Neuronal stem cell (in vitro differentiated cells): ENCODE measurements at regions not wholly inside any gene's neighbourhood (a gene's known extent, or its start where the extent isn't known, plus 50 kb on each side); places are given as distances from the start of the nearest gene placed in this dataset.
"Not testable (repeated sequence)": the region's sequence is repeated elsewhere in the genome, so short reads cannot be mapped to it uniquely, and the experiment has no call there.

Experiments used
- DNase-seq: peaks from one replicate; pipeline ENCODE4 v3.0.0-alpha.2; 2013; ENCODE audit warnings: low spot score
- H2AFZ ChIP-seq: one replicate; pipeline ENCODE4 v1.6.1; 2013; ENCODE audit warnings: mild to moderate bottlenecking, low read length, inconsistent platforms
- H2AK5ac ChIP-seq: 2 replicates; pipeline ENCODE4 v1.6.1; 2013; ENCODE audit warnings: low read depth, mild to moderate bottlenecking, inconsistent platforms, low read length, moderate library complexity, mixed read lengths
- H2BK120ac ChIP-seq: 2 replicates; pipeline ENCODE4 v1.6.1; 2013; ENCODE audit warnings: low read depth, mild to moderate bottlenecking, inconsistent platforms, low read length, moderate library complexity, mixed read lengths
- H2BK12ac ChIP-seq: one replicate; pipeline ENCODE4 v1.6.1; 2013; ENCODE audit warnings: low read length, inconsistent platforms
- H2BK15ac ChIP-seq: 2 replicates; pipeline ENCODE4 v1.6.1; 2013; ENCODE audit warnings: mild to moderate bottlenecking, low read length, inconsistent platforms, mixed read lengths
- H2BK5ac ChIP-seq: one replicate; pipeline ENCODE4 v1.6.1; 2013; ENCODE audit warnings: inconsistent platforms, mild to moderate bottlenecking, low read length, moderate library complexity
- H3K14ac ChIP-seq: one replicate; pipeline ENCODE4 v1.6.1; 2013; ENCODE audit warnings: low read length, inconsistent platforms
- H3K18ac ChIP-seq: 2 replicates; pipeline ENCODE4 v1.6.1; 2013; ENCODE audit warnings: low read length, inconsistent platforms
- H3K23ac ChIP-seq: 2 replicates; pipeline ENCODE4 v1.6.1; 2013; ENCODE audit warnings: low read depth, mild to moderate bottlenecking, mixed read lengths, low read length, inconsistent platforms; ENCODE audit not compliant: poor library complexity
- H3K27ac ChIP-seq: replicated peaks from 3 replicates; pipeline ENCODE4 v1.5.1; 2013; ENCODE audit warnings: low read length, inconsistent platforms
- H3K27me3 ChIP-seq, 3 experiments: 2 replicates each; pipeline ENCODE4 v1.6.1; 2013; ENCODE audit warnings: low read length in 3 of 3, mild to moderate bottlenecking in 2 of 3, inconsistent platforms in 1 of 3, low read depth in 1 of 3, mixed read lengths in 1 of 3, moderate library complexity in 1 of 3; ENCODE audit not compliant: control insufficient read depth in 3 of 3, insufficient read depth in 3 of 3
- H3K36me3 ChIP-seq, 2 donors: replicated peaks in 1 of 2; 2 replicates each; pipeline ENCODE4 v1.6.1; 2013; ENCODE audit warnings: low read length in 2 of 2; ENCODE audit not compliant: control insufficient read depth in 2 of 2, insufficient read depth in 2 of 2
- H3K4ac ChIP-seq: 2 replicates; pipeline ENCODE4 v1.6.1; 2013; ENCODE audit warnings: inconsistent platforms, mild to moderate bottlenecking, low read length, moderate library complexity
- H3K4me1 ChIP-seq, 2 donors: 1 replicate in 1 of 2; 2 replicates in 1 of 2; pipeline ENCODE4 v1.6.1; 2013; ENCODE audit warnings: low read length in 2 of 2, low read depth in 1 of 2; ENCODE audit not compliant: control insufficient read depth in 2 of 2, insufficient read depth in 1 of 2
- H3K4me2 ChIP-seq: one replicate; pipeline ENCODE4 v1.6.1; 2013; ENCODE audit warnings: mild to moderate bottlenecking, low read length, inconsistent platforms; ENCODE audit not compliant: insufficient read depth, poor library complexity, severe bottlenecking
- H3K4me3 ChIP-seq, 2 donors: 2 replicates each; pipeline ENCODE4 v1.5.1; 2013; ENCODE audit warnings: low read length in 2 of 2, mild to moderate bottlenecking in 2 of 2, inconsistent platforms in 1 of 2, moderate library complexity in 1 of 2
- H3K79me1 ChIP-seq: one replicate; pipeline ENCODE4 v1.6.1; 2013; ENCODE audit warnings: low read depth, mild to moderate bottlenecking, inconsistent platforms, low read length, moderate library complexity
- H3K9ac ChIP-seq: one replicate; pipeline ENCODE4 v1.6.1; 2013; ENCODE audit warnings: mild to moderate bottlenecking, low read depth, low read length, inconsistent platforms; ENCODE audit not compliant: poor library complexity
- H3K9me3 ChIP-seq, 2 donors: replicated peaks in 1 of 2; 2 replicates each; pipeline versions ENCODE3 to v1.6.1; 2013; ENCODE audit warnings: low read length in 2 of 2, mild to moderate bottlenecking in 2 of 2, inconsistent platforms in 1 of 2, low read depth in 1 of 2, mixed read lengths in 1 of 2, moderate library complexity in 1 of 2; ENCODE audit not compliant: control insufficient read depth in 2 of 2, insufficient read depth in 1 of 2
- H4K8ac ChIP-seq: one replicate; pipeline ENCODE4 v1.6.1; 2013; ENCODE audit warnings: low read depth, mild to moderate bottlenecking, inconsistent platforms, low read length, moderate library complexity
- H4K91ac ChIP-seq: one replicate; pipeline ENCODE4 v1.6.1; 2013; ENCODE audit warnings: low read length, low read depth, mild to moderate bottlenecking, inconsistent platforms; ENCODE audit not compliant: poor library complexity
- WGBS, 2 donors: extraction: QIAGEN DNeasy Blood & Tissue Kit; methylation state at CpG; one replicate each; pipeline ENCODE4 v1.1.7; 2013; ENCODE audit warnings: missing lambda C conversion rate in 2 of 2, mixed read lengths in 1 of 2; ENCODE audit not compliant: insufficient read length in 2 of 2, insufficient replicate concordance in 1 of 2; ENCODE audit errors: extremely low coverage in 2 of 2; 5-methylcytosine and 5-hydroxymethylcytosine counted together

DNA sequence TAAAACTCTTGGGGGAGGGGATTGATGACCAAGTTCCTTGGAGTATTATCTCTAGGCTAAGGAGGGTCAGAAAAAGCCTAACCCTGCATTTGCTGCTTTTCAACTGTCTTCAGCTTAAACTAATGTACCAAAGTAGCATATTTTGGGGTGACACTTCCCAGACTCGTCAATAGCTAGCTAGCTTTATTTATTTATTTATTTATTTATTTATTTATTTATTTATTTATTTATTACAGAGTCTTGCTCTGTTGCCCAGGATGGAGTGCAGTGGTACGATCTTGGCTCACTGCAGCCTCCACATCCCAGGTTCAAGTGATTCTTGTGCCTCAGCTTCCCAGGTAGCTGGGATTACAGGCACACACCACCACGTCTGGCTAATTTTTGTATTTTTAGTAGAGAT lies 257.1 kb downstream of the S1PR1 start:
- H2BK12ac ChIP-seq, H3K4me1 ChIP-seq, H3K4me2 ChIP-seq, H3K9ac ChIP-seq, H3K14ac ChIP-seq, H4K91ac ChIP-seq, H2BK15ac ChIP-seq, H4K8ac ChIP-seq, H2AFZ ChIP-seq, H3K27ac ChIP-seq, H2BK5ac ChIP-seq, H3K9me3 ChIP-seq, H3K79me1 ChIP-seq, H3K18ac ChIP-seq, H3K4ac ChIP-seq, DNase-seq, H3K36me3 ChIP-seq, H3K23ac ChIP-seq, H3K27me3 ChIP-seq, H3K4me3 ChIP-seq, H2BK120ac ChIP-seq, H2AK5ac ChIP-seq: not testable (repeated sequence)
- WGBS, 2 donors = no CpG with 5 or more reads among the region's 3 CpGs

- Histone ChIP-seq H3K23ac (no peak overlapping the region), H3K4me1 (no peaks in the 10 kb centered on the region), H3K4me3 (no peak overlapping the region), H2BK15ac (no peak overlapping the region), H3K27me3 (no peaks in the 10 kb centered on the region), H3K27ac (no peak overlapping the region), H3K9ac (no peak overlapping the region), H3K79me1 (no peaks in the 10 kb centered on the region), H3K4me2 (no peak overlapping the region), H4K8ac (no peak overlapping the region), H2BK12ac (no peak overlapping the region), H3K36me3 (no peaks in the 10 kb centered on the region), H3K14ac (no peak overlapping the region), H3K9me3 (no peaks in the 10 kb centered on the region), H3K18ac (no peak overlapping the region), H2AK5ac (no peak overlapping the region), H4K91ac (no peak overlapping the region), H2BK120ac (no peak overlapping the region), H2AFZ (no peak overlapping the region), H2BK5ac (no peak overlapping the region), H3K4ac (no peak overlapping the region)
- no CpG with 5 or more reads among the region's 2 CpGs for WGBS, 2 donors
- no peak for DNase-seq
Measured at GRCh38 chr1:101496109-101496508, 259.3 kb downstream of the S1PR1 start.

- no peak overlapping the region for H2BK15ac ChIP-seq
- H3K23ac ChIP-seq = no peak overlapping the region
- no peak overlapping the region for H3K14ac ChIP-seq
- no peak overlapping the region for H2AK5ac ChIP-seq
- H3K18ac ChIP-seq = no peak overlapping the region
- H2BK5ac ChIP-seq = no peak overlapping the region
- H2BK12ac ChIP-seq = no peak overlapping the region
- no peaks in the 10 kb centered on the region for H3K27me3 ChIP-seq
- H4K8ac ChIP-seq = no peak overlapping the region
- no peak overlapping the region for H3K9ac ChIP-seq
- H3K9me3 ChIP-seq = no peaks in the 10 kb centered on the region
- no peak overlapping the region for H2BK120ac ChIP-seq
- no CpG with 5 or more reads among the region's 2 CpGs for WGBS, 2 donors
- H3K36me3 ChIP-seq = no peaks in the 10 kb centered on the region
- H3K27ac ChIP-seq = no peak overlapping the region
- no peak overlapping the region for H2AFZ ChIP-seq
- H4K91ac ChIP-seq = no peak overlapping the region
- H3K4ac ChIP-seq = no peak overlapping the region
- H3K4me1 ChIP-seq = no peaks in the 10 kb centered on the region
- no peaks in the 10 kb centered on the region for H3K79me1 ChIP-seq
- H3K4me3 ChIP-seq = no peak overlapping the region
- DNase-seq = no peak
- H3K4me2 ChIP-seq = no peak overlapping the region
Measured at GRCh38 chr1:101497881-101498559, 261.2 kb downstream of the S1PR1 start.

DNA sequence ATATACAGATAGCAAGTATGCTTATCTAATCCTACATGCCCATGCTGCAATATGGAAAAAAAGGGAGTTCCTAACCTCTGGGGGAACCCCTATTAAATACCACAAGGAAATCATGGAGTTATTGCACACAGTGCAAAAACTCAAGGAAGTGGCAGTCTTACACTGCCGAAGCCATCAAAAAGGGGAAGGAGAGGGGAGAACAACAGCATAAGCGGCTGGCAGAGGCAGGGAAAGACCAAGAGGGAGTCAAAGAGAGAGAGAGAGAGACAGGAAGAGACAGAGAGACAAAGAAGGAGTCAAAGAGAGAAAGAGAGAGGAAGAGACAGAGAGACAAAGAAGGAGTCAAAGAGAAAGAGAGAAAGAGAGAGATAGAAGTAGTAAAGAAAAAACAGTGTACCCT lies 267.3 kb downstream of the S1PR1 start:
- H3K23ac ChIP-seq, H2BK120ac ChIP-seq, H2BK12ac ChIP-seq, H2AK5ac ChIP-seq, H3K4me3 ChIP-seq, H3K18ac ChIP-seq, H3K27me3 ChIP-seq, DNase-seq, H3K9ac ChIP-seq, H3K4me2 ChIP-seq, H3K27ac ChIP-seq, H3K4me1 ChIP-seq, H2AFZ ChIP-seq, H3K4ac ChIP-seq, H4K8ac ChIP-seq, H3K79me1 ChIP-seq, H2BK5ac ChIP-seq, H4K91ac ChIP-seq, H3K9me3 ChIP-seq, H3K14ac ChIP-seq, H2BK15ac ChIP-seq, H3K36me3 ChIP-seq: not testable (repeated sequence)
- WGBS, 2 donors = no CpG with 5 or more reads among the region's 2 CpGs
